Transverse colon (tissue), 4 donors: ENCODE measurements at regions not wholly inside any gene's neighbourhood (a gene's known extent, or its start where the extent isn't known, plus 50 kb on each side); places are given as distances from the start of the nearest gene placed in this dataset.

Experiments
- DNase-seq: peaks from one replicate; pipeline ENCODE4 v3.0.0-alpha.2; 2019
- H3K27ac ChIP-seq, 4 donors: fragments of 200-600 bp; sonication (generic); 2 replicates each; pipeline ENCODE4 v1.5.1; 2016 to 2018; ENCODE audit warnings: inconsistent platforms in 4 of 4
- H3K27me3 ChIP-seq: fragments of 200-600 bp; sonication (generic); 2 replicates; pipeline ENCODE4 v1.5.1; 2017; ENCODE audit warnings: inconsistent platforms
- H3K36me3 ChIP-seq, 4 donors: fragments of 200-600 bp; sonication (generic); 2 replicates each; pipeline ENCODE4 v1.5.1; 2017 to 2019; ENCODE audit warnings: inconsistent platforms in 4 of 4
- H3K4me1 ChIP-seq, 4 donors: fragments of 200-600 bp; sonication (generic); 2 replicates each; pipeline ENCODE4 v1.5.1; 2017 to 2020; ENCODE audit warnings: inconsistent platforms in 4 of 4
- H3K4me3 ChIP-seq, 4 donors: fragments of 200-600 bp; sonication (generic); 1 replicate in 1 of 4; 2 replicates in 3 of 4; pipeline versions ENCODE4 v1.5.1 to v1.6.1; 2017 to 2019; ENCODE audit warnings: inconsistent platforms in 4 of 4
- H3K9me3 ChIP-seq, 2 donors: fragments of 200-600 bp; sonication (generic); 2 replicates each; pipeline ENCODE4 v1.5.1; 2017 to 2019; ENCODE audit warnings: inconsistent platforms in 2 of 2
- EP300 ChIP-seq: sonication (generic); formaldehyde crosslinking; IDR thresholded peaks from one replicate; pipeline ENCODE4 v1.6.1; 2017; ENCODE audit warnings: antibody characterized with exemption, low read depth
- POLR2A ChIP-seq: fragments of 450-650 bp; IDR thresholded peaks from one replicate; pipeline ENCODE4 v1.6.1; 2016; ENCODE audit warnings: antibody characterized with exemption, mild to moderate bottlenecking, moderate library complexity
- POLR2AphosphoS5 ChIP-seq, 3 donors: sonication (generic); formaldehyde crosslinking; IDR thresholded peaks; one replicate each; pipeline ENCODE4 v1.6.1; 2016; ENCODE audit warnings: antibody characterized with exemption in 3 of 3
- WGBS, 2 donors: methylation state at CpG; one replicate each; pipeline ENCODE4 v1.1.5; 2018; ENCODE audit warnings: low coverage in 1 of 2; 5-methylcytosine and 5-hydroxymethylcytosine counted together
- in situ Hi-C, 4 donors: fragments of 200-750 bp; cut with MboI; loops; one replicate each; pipeline versions ENCODE4 v1.15.0 to v1.15.1; 2017; ENCODE audit warnings: low sequenced_read_pairs in 3 of 4, low pct_ligation_motif_present in 1 of 4, low pct_unique_long_range_greater_than_20kb in 1 of 4
- intact Hi-C: fragments of 100-400 bp; cut with DNase I; formaldehyde crosslinking; loops from one replicate; pipeline ENCODE4 v1.15.1; 2023; ENCODE audit warnings: low total_unique reads
- TF ChIP-seq, protein P1 (sequence below), 5 experiments: fragments of 200-600 bp in 3 of 5; fragments of 450-650 bp in 2 of 5; sonication (generic) in 3 of 5; IDR thresholded peaks; 1 replicate in 2 of 5; 2 replicates in 3 of 5; pipeline ENCODE4 v1.5.1; 2016 to 2017; ENCODE audit warnings: antibody characterized with exemption in 5 of 5, inconsistent platforms in 3 of 5, mild to moderate bottlenecking in 2 of 5, moderate library complexity in 1 of 5

GRCh38 chr12:131593406-131593805, 117.5 kb upstream of the SFSWAP start:
- no peak for TF ChIP-seq POLR2AphosphoS5 (IDR thresholded peaks at IDR 0.05)
- Histone ChIP-seq H3K4me1 (no peaks in the 10 kb centered on the region), H3K27me3 (no peaks in the 10 kb centered on the region), H3K9me3 (no peaks in the 10 kb centered on the region), H3K4me3 (no peak overlapping the region), H3K36me3 (no peaks in the 10 kb centered on the region), H3K27ac (no peak overlapping the region)
- intact Hi-C loops (no loop called here), in situ Hi-C loops (no loop called here)
- no peak for DNase-seq
- 76% methylated on average over 3 of the region's 3 CpGs; no CpG with 5 or more reads in 1 of the 2 donors for WGBS, 2 donors

DNA sequence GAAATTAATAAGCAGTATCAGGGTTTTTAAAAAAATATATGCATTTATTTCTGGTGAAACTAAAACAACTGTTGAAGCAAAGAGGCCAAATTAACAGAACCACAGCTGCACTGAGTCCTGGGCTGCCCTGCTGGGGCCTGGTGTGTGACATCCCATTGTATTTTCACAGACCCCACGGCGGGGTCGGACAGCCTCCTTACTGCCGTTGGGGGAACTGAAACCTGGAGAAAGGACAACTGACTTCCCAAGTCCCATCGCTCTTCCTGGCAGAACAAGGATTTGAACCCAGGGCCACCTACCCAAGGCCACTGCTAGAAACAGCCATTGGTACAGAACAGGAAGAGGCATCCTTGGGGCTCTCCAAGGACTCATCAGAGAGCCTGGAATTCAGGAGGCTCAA, 114.8 kb upstream of the SFSWAP start:
- no peaks in the 10 kb centered on the region for H3K9me3 ChIP-seq
- no peaks in the 10 kb centered on the region for H3K4me1 ChIP-seq
- no peaks in the 10 kb centered on the region for H3K27me3 ChIP-seq
- no peak overlapping the region for H3K27ac ChIP-seq
- in situ Hi-C loops (no loop called here), intact Hi-C loops (no loop called here)
- WGBS, 2 donors, result 73% methylated on average over 5 of the region's 5 CpGs; no CpG with 5 or more reads in 1 of the 2 donors
- no peak overlapping the region for H3K4me3 ChIP-seq
- DNase-seq, result no peak
- TF ChIP-seq POLR2A (no peak), POLR2AphosphoS5 (IDR thresholded peaks at IDR 0.05) (no peak)
- TF ChIP-seq, protein P1, sequence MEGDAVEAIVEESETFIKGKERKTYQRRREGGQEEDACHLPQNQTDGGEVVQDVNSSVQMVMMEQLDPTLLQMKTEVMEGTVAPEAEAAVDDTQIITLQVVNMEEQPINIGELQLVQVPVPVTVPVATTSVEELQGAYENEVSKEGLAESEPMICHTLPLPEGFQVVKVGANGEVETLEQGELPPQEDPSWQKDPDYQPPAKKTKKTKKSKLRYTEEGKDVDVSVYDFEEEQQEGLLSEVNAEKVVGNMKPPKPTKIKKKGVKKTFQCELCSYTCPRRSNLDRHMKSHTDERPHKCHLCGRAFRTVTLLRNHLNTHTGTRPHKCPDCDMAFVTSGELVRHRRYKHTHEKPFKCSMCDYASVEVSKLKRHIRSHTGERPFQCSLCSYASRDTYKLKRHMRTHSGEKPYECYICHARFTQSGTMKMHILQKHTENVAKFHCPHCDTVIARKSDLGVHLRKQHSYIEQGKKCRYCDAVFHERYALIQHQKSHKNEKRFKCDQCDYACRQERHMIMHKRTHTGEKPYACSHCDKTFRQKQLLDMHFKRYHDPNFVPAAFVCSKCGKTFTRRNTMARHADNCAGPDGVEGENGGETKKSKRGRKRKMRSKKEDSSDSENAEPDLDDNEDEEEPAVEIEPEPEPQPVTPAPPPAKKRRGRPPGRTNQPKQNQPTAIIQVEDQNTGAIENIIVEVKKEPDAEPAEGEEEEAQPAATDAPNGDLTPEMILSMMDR (IDR thresholded peaks at IDR 0.05), result no peak
- no peaks in the 10 kb centered on the region for H3K36me3 ChIP-seq

- TF ChIP-seq EP300 (no peak), POLR2A (no peak), POLR2AphosphoS5 (IDR thresholded peaks at IDR 0.05) (no peak)
- TF ChIP-seq, protein P1 (IDR thresholded peaks at IDR 0.05), result no peak
- 51 to 60% methylated on average over 5 to 7 of the region's 7 CpGs for WGBS, 2 donors
- H3K27me3 ChIP-seq, result no peaks in the 10 kb centered on the region
- DNase-seq, result no peak
- in situ Hi-C loops, result no loop called here
- H3K4me1 ChIP-seq, result no peaks in the 10 kb centered on the region
- no peak overlapping the region for H3K27ac ChIP-seq
- intact Hi-C loops, result no loop called here
- no peaks in the 10 kb centered on the region for H3K9me3 ChIP-seq
- no peaks in the 10 kb centered on the region for H3K36me3 ChIP-seq
- no peak overlapping the region for H3K4me3 ChIP-seq
Measured at GRCh38 chr12:131597333-131597732, 113.6 kb upstream of the SFSWAP start.

DNA sequence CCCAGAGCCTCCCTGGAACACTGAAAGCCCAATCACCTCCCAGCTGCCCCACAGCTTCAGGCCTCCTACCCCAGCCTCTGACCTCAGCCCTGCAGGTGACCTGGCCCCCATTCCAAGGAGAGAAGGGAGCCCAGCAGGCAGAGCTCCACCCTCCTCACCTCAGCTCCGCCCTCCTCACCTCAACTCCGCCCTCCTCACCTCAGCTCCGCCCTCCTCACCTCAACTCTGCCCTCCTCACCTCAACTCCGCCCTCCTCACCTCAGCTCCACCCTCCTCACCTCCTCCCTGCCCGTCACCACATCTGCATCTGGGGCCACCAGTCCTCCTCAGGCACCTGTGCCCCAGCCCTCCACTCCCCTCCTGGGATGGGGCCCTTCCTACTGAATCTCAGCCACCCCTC, 112.2 kb upstream of the SFSWAP start:
- DNase-seq, result no peak
- in situ Hi-C loops, result no loop called here
- 62 to 67% methylated on average over 3 to 5 of the region's 5 CpGs for WGBS, 2 donors

More for the DNA sequence above, 112.2 kb upstream of the SFSWAP start:
- no peaks in the 10 kb centered on the region for H3K4me1 ChIP-seq
- TF ChIP-seq, protein P1 (IDR thresholded peaks at IDR 0.05), result no peak
- TF ChIP-seq POLR2AphosphoS5 (IDR thresholded peaks at IDR 0.05) (no peak), POLR2A (no peak), EP300 (no peak)
- intact Hi-C loops, result no loop called here
- H3K36me3 ChIP-seq, result no peaks in the 10 kb centered on the region
- H3K27me3 ChIP-seq, result no peaks in the 10 kb centered on the region
- H3K4me3 ChIP-seq, result no peak overlapping the region
- no peaks in the 10 kb centered on the region for H3K9me3 ChIP-seq
- H3K27ac ChIP-seq, result no peak overlapping the region
